ENCODE measurements at regions not wholly inside any gene's neighbourhood (a gene's known extent, or its start where the extent isn't known, plus 50 kb on each side); places are given as distances from the start of the nearest gene placed in this dataset.

- Histone ChIP-seq H3K36me3 (ENCODE audit: low read depth) (no peaks in the 10 kb centered on the region), H3K27ac (no peak overlapping the region), H2AFZ (no peak overlapping the region), H4K20me1 (ENCODE audit: insufficient read depth) (no peaks in the 10 kb centered on the region), H3K27me3 (ENCODE audit: insufficient read depth, low read depth) (no peaks in the 10 kb centered on the region), H3F3A (ENCODE audit: insufficient read depth, low read depth) (no peaks in the 10 kb centered on the region), H3K9me3 (ENCODE audit: insufficient read depth, low read depth) (no peaks in the 10 kb centered on the region), H3K4me1 (replicated peaks; ENCODE audit: insufficient read depth) (no peaks in the 10 kb centered on the region), H3K4me2 (no peak overlapping the region), H3K9me2 (ENCODE audit: insufficient read depth) (no peaks in the 10 kb centered on the region), H3K79me2 (ENCODE audit: low read depth) (no peaks in the 10 kb centered on the region), H3K4me3 (no peak overlapping the region)
- DNase-seq, result no peak
- BruUV-seq (replicated peaks), result no TSS peak
- TF ChIP-seq EZH2 (IDR thresholded peaks at IDR 0.05; ENCODE audit: low read depth) (no peak), CTCF (conservative IDR thresholded peaks at IDR 0.05) (no peak)
- intact Hi-C loops (cut with micrococcal nuclease; ENCODE audit: unreplicated experiment), result no loop called here
- CTCF ChIA-PET, result no interaction called here
- POLR2A ChIA-PET (ENCODE audit: unreplicated experiment), result no interaction called here
Measured at GRCh38 chr3:34346656-34347055, 548.2 kb downstream of the PDCD6IP start.

- Histone ChIP-seq H3K9me2 (ENCODE audit: insufficient read depth) (no peaks in the 10 kb centered on the region), H3K36me3 (ENCODE audit: low read depth) (no peaks in the 10 kb centered on the region), H3K27me3 (ENCODE audit: insufficient read depth, low read depth) (no peaks in the 10 kb centered on the region), H3K9me3 (ENCODE audit: insufficient read depth, low read depth) (no peaks in the 10 kb centered on the region), H3F3A (ENCODE audit: insufficient read depth, low read depth) (no peaks in the 10 kb centered on the region), H3K79me2 (ENCODE audit: low read depth) (no peaks in the 10 kb centered on the region), H3K27ac (no peak overlapping the region), H3K4me2 (no peak overlapping the region), H3K4me3 (no peak overlapping the region), H3K4me1 (replicated peaks; ENCODE audit: insufficient read depth) (no peaks in the 10 kb centered on the region), H4K20me1 (ENCODE audit: insufficient read depth) (no peaks in the 10 kb centered on the region), H2AFZ (no peak overlapping the region)
- no peak for DNase-seq
- ChIA-PET CTCF (no interaction called here), POLR2A (ENCODE audit: unreplicated experiment) (no interaction called here)
- intact Hi-C loops (cut with micrococcal nuclease; ENCODE audit: unreplicated experiment), result no loop called here
- no TSS peak for BruUV-seq (replicated peaks)
- TF ChIP-seq CTCF (conservative IDR thresholded peaks at IDR 0.05) (no peak), EZH2 (IDR thresholded peaks at IDR 0.05; ENCODE audit: low read depth) (no peak)
Measured at GRCh38 chr3:34351882-34352777, 553.7 kb downstream of the PDCD6IP start.

GRCh38 chr3:34352778-34353331, 554.4 kb downstream of the PDCD6IP start:
- no peaks in the 10 kb centered on the region for H3K79me2 ChIP-seq (ENCODE audit: low read depth)
- no peak overlapping the region for H2AFZ ChIP-seq
- no peak for DNase-seq
- no peaks in the 10 kb centered on the region for H3K9me3 ChIP-seq (ENCODE audit: insufficient read depth, low read depth)
- POLR2A ChIA-PET (ENCODE audit: unreplicated experiment), result no interaction called here
- no TSS peak for BruUV-seq (replicated peaks)
- CTCF ChIA-PET, result no interaction called here
- intact Hi-C loops (cut with micrococcal nuclease; ENCODE audit: unreplicated experiment), result no loop called here
- H3K27me3 ChIP-seq (ENCODE audit: insufficient read depth, low read depth), result no peaks in the 10 kb centered on the region
- no peaks in the 10 kb centered on the region for H3K4me1 ChIP-seq (replicated peaks; ENCODE audit: insufficient read depth)
- H3K9me2 ChIP-seq (ENCODE audit: insufficient read depth), result no peaks in the 10 kb centered on the region
- no peaks in the 10 kb centered on the region for H4K20me1 ChIP-seq (ENCODE audit: insufficient read depth)
- H3F3A ChIP-seq (ENCODE audit: insufficient read depth, low read depth), result no peaks in the 10 kb centered on the region
- no peak overlapping the region for H3K27ac ChIP-seq
- TF ChIP-seq EZH2 (IDR thresholded peaks at IDR 0.05; ENCODE audit: low read depth) (no peak), CTCF (conservative IDR thresholded peaks at IDR 0.05) (no peak)
- no peak overlapping the region for H3K4me2 ChIP-seq
- H3K4me3 ChIP-seq, result no peak overlapping the region
- no peaks in the 10 kb centered on the region for H3K36me3 ChIP-seq (ENCODE audit: low read depth)
